Ascending aorta (tissue), 2 donors: ENCODE measurements at regions not wholly inside any gene's neighbourhood (a gene's known extent, or its start where the extent isn't known, plus 50 kb on each side); places are given as distances from the start of the nearest gene placed in this dataset.

Source experiments
- DNase-seq, 2 donors: peaks; one replicate each; pipeline ENCODE4 v3.0.0-alpha.2; 2019; ENCODE audit warnings: low spot score in 2 of 2
- H3K27ac ChIP-seq, 2 donors: fragments of 200-600 bp; sonication (generic); one replicate each; pipeline ENCODE4 v1.5.1; 2016 to 2017; ENCODE audit warnings: mild to moderate bottlenecking in 1 of 2
- H3K27me3 ChIP-seq: fragments of 200-600 bp; sonication (generic); one replicate; pipeline ENCODE4 v1.5.1; 2017
- H3K36me3 ChIP-seq, 2 donors: fragments of 200-600 bp; sonication (generic); one replicate each; pipeline ENCODE4 v1.5.1; 2016
- H3K4me1 ChIP-seq, 2 donors: fragments of 200-600 bp; sonication (generic); one replicate each; pipeline ENCODE4 v1.5.1; 2016 to 2017; ENCODE audit warnings: mild to moderate bottlenecking in 1 of 2
- H3K4me3 ChIP-seq, 2 donors: fragments of 200-600 bp; sonication (generic); one replicate each; pipeline ENCODE4 v1.5.1; 2016 to 2017; ENCODE audit warnings: mild to moderate bottlenecking in 1 of 2
- H3K9me3 ChIP-seq, 2 donors: fragments of 200-600 bp; sonication (generic); one replicate each; pipeline ENCODE4 v1.5.1; 2016
- CTCF ChIP-seq, 3 experiments: fragments of 200-600 bp in 2 of 3; fragments of 450-650 bp in 1 of 3; sonication (generic) in 2 of 3; IDR thresholded peaks; one replicate each; pipeline ENCODE4 v1.5.1; 2016 to 2019; ENCODE audit warnings: antibody characterized with exemption in 3 of 3, mild to moderate bottlenecking in 1 of 3, moderate library complexity in 1 of 3
- intact Hi-C: fragments of 100-400 bp; cut with DNase I; formaldehyde crosslinking; loops from one replicate; pipeline ENCODE4 v1.15.1; 2023

- DNase-seq: no peak
- Histone ChIP-seq H3K9me3 (no peaks in the 10 kb centered on the region), H3K27me3 (no peaks in the 10 kb centered on the region), H3K4me1 (peaks cover 0 to 16% of the 10 kb centered on the region in 2 donors), H3K36me3 (no peaks in the 10 kb centered on the region), H3K27ac (peak overlapping the region in 1 of 2 donors; percentile 24), H3K4me3 (no peak overlapping the region)
- intact Hi-C loops: no loop called here
- no peak for TF ChIP-seq CTCF (IDR thresholded peaks at IDR 0.05)
These were observed 67.2 kb upstream of the CCDC190 start for GRCh38 chr1:162928141-162928540.

GRCh38 chr1:162927421-162927820, 66.4 kb upstream of the CCDC190 start:
- no peak for TF ChIP-seq CTCF (IDR thresholded peaks at IDR 0.05)
- Histone ChIP-seq H3K4me3 (no peak overlapping the region), H3K36me3 (no peaks in the 10 kb centered on the region), H3K27me3 (no peaks in the 10 kb centered on the region), H3K9me3 (no peaks in the 10 kb centered on the region), H3K4me1 (peaks cover 0 to 16% of the 10 kb centered on the region in 2 donors), H3K27ac (no peak overlapping the region)
- DNase-seq: no peak
- intact Hi-C loops: no loop called here

GRCh38 chr1:162926906-162927305, 65.9 kb upstream of the CCDC190 start:
- H3K9me3 ChIP-seq: no peaks in the 10 kb centered on the region
- TF ChIP-seq CTCF (IDR thresholded peaks at IDR 0.05): no peak
- DNase-seq: no peak
- H3K27me3 ChIP-seq: no peaks in the 10 kb centered on the region
- no peaks in the 10 kb centered on the region for H3K36me3 ChIP-seq
- H3K4me3 ChIP-seq: no peak overlapping the region
- intact Hi-C loops: no loop called here
- no peak overlapping the region for H3K27ac ChIP-seq
- H3K4me1 ChIP-seq: peaks cover 0 to 16% of the 10 kb centered on the region in 2 donors

GRCh38 chr1:162924179-162924578, 63.2 kb upstream of the CCDC190 start:
- Histone ChIP-seq H3K4me1 (peaks cover 0 to 3% of the 10 kb centered on the region in 2 donors), H3K27me3 (no peaks in the 10 kb centered on the region), H3K27ac (no peak overlapping the region), H3K36me3 (no peaks in the 10 kb centered on the region), H3K4me3 (no peak overlapping the region), H3K9me3 (no peaks in the 10 kb centered on the region)
- no peak for DNase-seq
- no peak for TF ChIP-seq CTCF (IDR thresholded peaks at IDR 0.05)
- intact Hi-C loops: no loop called here

- no peak for DNase-seq
- intact Hi-C loops: no loop called here
- Histone ChIP-seq H3K36me3 (no peaks in the 10 kb centered on the region), H3K27me3 (no peaks in the 10 kb centered on the region), H3K4me1 (no peaks in the 10 kb centered on the region), H3K4me3 (no peak overlapping the region), H3K9me3 (no peaks in the 10 kb centered on the region), H3K27ac (no peak overlapping the region)
- TF ChIP-seq CTCF (IDR thresholded peaks at IDR 0.05): no peak
These were observed 61.2 kb upstream of the CCDC190 start for GRCh38 chr1:162922201-162922600.

- no peak for TF ChIP-seq CTCF (IDR thresholded peaks at IDR 0.05)
- no peaks in the 10 kb centered on the region for H3K27me3 ChIP-seq
- no peaks in the 10 kb centered on the region for H3K9me3 ChIP-seq
- H3K4me3 ChIP-seq: no peak overlapping the region
- no peak overlapping the region for H3K27ac ChIP-seq
- no peak for DNase-seq
- intact Hi-C loops: no loop called here
- no peaks in the 10 kb centered on the region for H3K4me1 ChIP-seq
- H3K36me3 ChIP-seq: no peaks in the 10 kb centered on the region
These were observed 60.3 kb upstream of the CCDC190 start for GRCh38 chr1:162921311-162921710.
